Endothelial cell of umbilical vein (primary cell): ENCODE measurements at regions not wholly inside any gene's neighbourhood (a gene's known extent, or its start where the extent isn't known, plus 50 kb on each side); places are given as distances from the start of the nearest gene placed in this dataset.

Experiments used
- BruUV-seq: library from RNA; stranded (reverse); fragments of 400-500 nt; replicated peaks from 2 replicates; lab custom pipeline; 2021; lab: Mats Ljungman, UMichigan
- CTCF ChIA-PET: fragments of 300-600, 350-600 bp; sonication (Branson Sonifier 250); formaldehyde crosslinking; loops from one replicate; lab custom pipeline; 2021; ENCODE audit warnings: antibody characterized with exemption, inconsistent platforms; lab: Charles Lee
- POLR2A ChIA-PET: fragments of 300-600, 350-600 bp; sonication (Branson Sonifier 250); formaldehyde crosslinking; loops from one replicate; lab custom pipeline; 2021; ENCODE audit warnings: antibody characterized with exemption, inconsistent platforms; lab: Charles Lee
- DNase-seq: peaks from one replicate; pipeline ENCODE4 v3.0.0-alpha.2; 2011; ENCODE audit warnings: low read depth, low spot score
- FAIRE-seq: peaks from 2 replicates; lab custom pipeline; 2011; peaks lifted over from hg19 to GRCh38; lab: Jason Lieb, UNC
- H2AFZ ChIP-seq: 2 replicates; pipeline ENCODE4 v1.6.0; 2012; ENCODE audit warnings: low read depth, low read length, control low read depth, inconsistent platforms
- H3K27ac ChIP-seq: 2 replicates; pipeline ENCODE4 v1.5.1; 2011; ENCODE audit warnings: low read depth, mild to moderate bottlenecking, control low read depth, low read length, moderate library complexity; ENCODE audit not compliant: insufficient read depth
- H3K27me3 ChIP-seq, 2 experiments: 2 replicates each; pipeline versions ENCODE4 v1.6.0 to v1.6.1; 2011; ENCODE audit warnings: low read length in 2 of 2, mixed read lengths in 1 of 2; ENCODE audit not compliant: control insufficient read depth in 2 of 2, insufficient read depth in 2 of 2
- H3K36me3 ChIP-seq, 2 experiments: 2 replicates in 1 of 2; 3 replicates in 1 of 2; pipeline ENCODE4 v1.5.1; 2011; ENCODE audit warnings: low read length in 2 of 2, mild to moderate bottlenecking in 1 of 2, moderate library complexity in 1 of 2; ENCODE audit not compliant: control insufficient read depth in 2 of 2, insufficient read depth in 2 of 2; ENCODE audit errors: extremely low read depth in 1 of 2
- H3K4me1 ChIP-seq: 3 replicates; pipeline ENCODE4 v1.5.1; 2011; ENCODE audit warnings: mild to moderate bottlenecking, low read length; ENCODE audit not compliant: control insufficient read depth, insufficient read depth; ENCODE audit errors: extremely low read depth
- H3K4me2 ChIP-seq: 2 replicates; pipeline ENCODE4 v1.6.1; 2011; ENCODE audit warnings: low read length, control low read depth, mixed read lengths; ENCODE audit not compliant: insufficient read depth
- H3K4me3 ChIP-seq, 3 experiments: fragments of 200-600 bp in 1 of 3; sonication (generic), shearing (Covaris generic) in 1 of 3; replicated peaks in 1 of 3; 2 replicates each; pipeline ENCODE4 v1.5.1; 2011 to 2016; ENCODE audit warnings: control low read depth in 3 of 3, low read length in 3 of 3, mild to moderate bottlenecking in 2 of 3, inconsistent platforms in 1 of 3, low read depth in 1 of 3, moderate library complexity in 1 of 3; ENCODE audit not compliant: insufficient read depth in 1 of 3
- H3K79me2 ChIP-seq: 2 replicates; pipeline ENCODE4 v1.6.0; 2012; ENCODE audit warnings: low read length, inconsistent platforms; ENCODE audit not compliant: control insufficient read depth, insufficient read depth
- H3K9ac ChIP-seq: replicated peaks from 2 replicates; pipeline ENCODE3; 2011; ENCODE audit warnings: low read length, control low read depth; ENCODE audit not compliant: insufficient read depth; ENCODE audit errors: extremely low read depth
- H3K9me1 ChIP-seq: replicated peaks from 3 replicates; pipeline ENCODE4 v1.6.0; 2011; ENCODE audit warnings: mild to moderate bottlenecking, low read length; ENCODE audit not compliant: control insufficient read depth, insufficient read depth; ENCODE audit errors: extremely low read depth
- H3K9me3 ChIP-seq: replicated peaks from 2 replicates; pipeline ENCODE4 v1.5.1; 2012; ENCODE audit warnings: low read length, inconsistent platforms; ENCODE audit not compliant: control insufficient read depth, insufficient read depth
- H4K20me1 ChIP-seq: replicated peaks from 2 replicates; pipeline ENCODE3; 2011; ENCODE audit warnings: mild to moderate bottlenecking, low read length; ENCODE audit not compliant: control insufficient read depth, insufficient read depth; ENCODE audit errors: extremely low read depth
- EZH2 ChIP-seq: IDR thresholded peaks from 2 replicates; pipeline ENCODE4 v1.6.1; 2012; ENCODE audit warnings: borderline replicate concordance, low read depth, mild to moderate bottlenecking, moderate library complexity, low read length, inconsistent platforms; ENCODE audit not compliant: severe bottlenecking
- FOS ChIP-seq: IDR thresholded peaks from 2 replicates; pipeline ENCODE4 v1.6.1; 2011; ENCODE audit warnings: mild to moderate bottlenecking, low read length, moderate library complexity, borderline replicate concordance; ENCODE audit not compliant: insufficient read depth
- GATA2 ChIP-seq: IDR thresholded peaks from 2 replicates; pipeline ENCODE4 v1.7.0; 2011; ENCODE audit warnings: low read depth, mild to moderate bottlenecking, moderate library complexity, mixed read lengths, low read length; ENCODE audit not compliant: insufficient read length, insufficient read depth
- JUN ChIP-seq: IDR thresholded peaks from 2 replicates; pipeline ENCODE4 v1.6.1; 2011; ENCODE audit warnings: borderline replicate concordance, low read depth; ENCODE audit not compliant: insufficient read length, insufficient read depth
- MAX ChIP-seq: IDR thresholded peaks from 2 replicates; pipeline ENCODE4 v1.6.1; 2011; ENCODE audit not compliant: insufficient read depth, insufficient read length
- MYC ChIP-seq: IDR thresholded peaks from one replicate; pipeline ENCODE4 v1.6.1; 2011; ENCODE audit warnings: mild to moderate bottlenecking, low read depth, low read length
- POLR2A ChIP-seq: IDR thresholded peaks from 2 replicates; pipeline ENCODE4 v1.6.1; 2012; ENCODE audit warnings: low read depth, mild to moderate bottlenecking, control low read depth, low read length
- POLR2AphosphoS5 ChIP-seq: IDR thresholded peaks from 2 replicates; pipeline ENCODE4 v1.6.1; 2012; ENCODE audit warnings: low read depth, mild to moderate bottlenecking, control low read depth, low read length, moderate library complexity; ENCODE audit not compliant: insufficient read depth
- dilution Hi-C: fragments of 300-500 bp; cut with MboI; formaldehyde crosslinking; loops from one replicate; pipeline ENCODE4 v1.15.0; 2019; ENCODE audit warnings: low sequenced_read_pairs; ENCODE audit not compliant: extremely low pct_ligation_motif_present
- intact Hi-C: fragments of 100-400 bp; cut with micrococcal nuclease; formaldehyde crosslinking; loops from one replicate; pipeline ENCODE4 v1.10.0; 2022

- H3K9me3 ChIP-seq = no peaks in the 10 kb centered on the region
- DNase-seq (no peak), FAIRE-seq (no peak)
- no peaks in the 10 kb centered on the region for H3K4me1 ChIP-seq
- no peaks in the 10 kb centered on the region for H3K9me1 ChIP-seq
- TF ChIP-seq GATA2 (no peak), MYC (no peak), JUN (no peak), EZH2 (no peak), FOS (no peak), POLR2AphosphoS5 (no peak), MAX (no peak), POLR2A (no peak)
- H3K9ac ChIP-seq = no peak overlapping the region
- dilution Hi-C loops (no loop called here), intact Hi-C loops (no loop called here)
- no TSS peak for BruUV-seq
- no peaks in the 10 kb centered on the region for H3K27me3 ChIP-seq
- ChIA-PET CTCF (interaction anchor here (0.6 kb wide), 1 partner anchor 9 kb away, joined by 3 read pairs; no protein-coding TSS in a partner anchor), POLR2A (no interaction called here)
- no peaks in the 10 kb centered on the region for H3K36me3 ChIP-seq
- no peak overlapping the region for H3K4me3 ChIP-seq
- no peaks in the 10 kb centered on the region for H3K79me2 ChIP-seq
- H4K20me1 ChIP-seq = no peaks in the 10 kb centered on the region
- no peak overlapping the region for H3K4me2 ChIP-seq
- H2AFZ ChIP-seq = no peak overlapping the region
- no peak overlapping the region for H3K27ac ChIP-seq
Measured at GRCh38 chr1:213383465-213383864, 332.4 kb downstream of the RPS6KC1 start.

GRCh38 chr1:213385201-213385600 lies 334.2 kb downstream of the RPS6KC1 start:
- ChIA-PET POLR2A (no interaction called here), CTCF (interaction anchor here (1.0 kb wide), 1 partner anchor 9 kb away, joined by 3 read pairs; no protein-coding TSS in a partner anchor)
- Histone ChIP-seq H3K9me3 (no peaks in the 10 kb centered on the region), H3K36me3 (no peaks in the 10 kb centered on the region), H2AFZ (no peak overlapping the region), H3K4me2 (no peak overlapping the region), H3K27me3 (no peaks in the 10 kb centered on the region), H3K79me2 (no peaks in the 10 kb centered on the region), H3K9ac (no peak overlapping the region), H3K4me1 (no peaks in the 10 kb centered on the region), H3K4me3 (no peak overlapping the region), H3K27ac (no peak overlapping the region), H4K20me1 (no peaks in the 10 kb centered on the region), H3K9me1 (no peaks in the 10 kb centered on the region)
- FAIRE-seq (no peak), DNase-seq (no peak)
- dilution Hi-C loops (no loop called here), intact Hi-C loops (no loop called here)
- no peak for TF ChIP-seq MYC
- TF ChIP-seq POLR2A = no peak
- no TSS peak for BruUV-seq
